GM19463 (cell line): ENCODE measurements at regions not wholly inside any gene's neighbourhood (a gene's known extent, or its start where the extent isn't known, plus 50 kb on each side); places are given as distances from the start of the nearest gene placed in this dataset.

Experiments
- ATAC-seq: cut with Tn5 transposase; IDR thresholded peaks from one replicate; pipeline ENCODE4 v1.9.1; 2021; ENCODE audit warnings: mild to moderate bottlenecking, moderate library complexity; ENCODE audit not compliant: unreplicated experiment

DNA sequence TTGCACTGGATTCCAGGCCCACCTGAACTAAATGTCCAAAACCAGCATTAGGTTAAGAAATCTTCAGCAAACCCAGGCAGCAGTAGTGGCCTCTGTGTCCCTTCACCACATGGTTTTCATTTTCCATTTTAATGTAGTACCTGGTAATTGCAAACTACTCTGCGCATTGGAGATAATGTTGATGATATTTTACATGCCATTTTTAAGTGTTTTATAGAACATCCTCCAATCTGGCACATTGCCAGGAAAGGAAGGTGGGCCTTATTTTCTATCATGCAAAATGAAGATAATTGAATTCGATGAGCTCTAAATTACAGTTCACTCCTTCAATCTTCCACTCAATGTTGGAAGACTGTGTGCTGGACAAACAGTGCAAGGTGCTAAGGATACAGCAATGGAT lies 89.5 kb downstream of the ZC3H11B start:
- ATAC-seq: no peak

- no peak for ATAC-seq
Observed at GRCh38 chr1:219521325-219521724, 91.6 kb downstream of the ZC3H11B start.

GRCh38 chr1:219520241-219520640 lies 92.7 kb downstream of the ZC3H11B start:
- ATAC-seq: no peak

- ATAC-seq: no peak
Observed at GRCh38 chr1:219518907-219519248, 94.0 kb downstream of the ZC3H11B start.

DNA sequence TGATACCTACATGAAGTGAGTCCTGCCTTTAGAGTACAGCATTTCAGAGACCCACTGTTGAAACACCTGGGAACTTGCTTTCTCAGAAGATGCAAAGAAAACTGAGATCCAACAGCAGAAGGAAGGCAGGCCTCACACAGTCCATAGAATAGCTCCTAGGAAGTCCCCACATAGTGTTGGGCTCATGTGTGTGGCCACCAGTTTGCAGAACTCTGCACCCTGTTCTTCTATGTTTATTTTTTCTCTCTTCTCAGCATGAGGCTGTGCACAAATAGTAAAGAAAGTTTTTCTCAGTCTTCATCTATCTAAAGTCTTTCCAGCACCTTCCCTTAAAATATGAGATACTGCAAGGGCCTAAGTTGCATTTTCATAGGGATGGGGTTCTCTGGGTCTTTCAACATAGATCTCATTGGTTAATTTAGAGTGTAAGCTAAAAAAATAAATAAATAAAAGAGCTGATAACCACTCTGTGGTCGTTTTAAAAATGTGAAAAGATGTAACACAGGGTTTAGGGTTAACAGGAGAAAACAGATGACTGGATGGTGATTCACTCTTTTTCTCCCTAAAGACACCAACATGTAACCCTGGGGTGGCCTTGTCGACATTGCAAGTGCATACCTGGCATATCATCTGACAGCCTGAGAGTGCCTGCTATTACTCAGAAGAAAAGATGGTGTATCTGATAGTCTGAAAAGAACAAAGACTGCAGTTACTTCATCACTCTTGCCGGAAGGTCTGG lies 94.6 kb downstream of the ZC3H11B start:
- no peak for ATAC-seq

- ATAC-seq: no peak
Observed at GRCh38 chr1:219517031-219517430, 95.9 kb downstream of the ZC3H11B start.

DNA sequence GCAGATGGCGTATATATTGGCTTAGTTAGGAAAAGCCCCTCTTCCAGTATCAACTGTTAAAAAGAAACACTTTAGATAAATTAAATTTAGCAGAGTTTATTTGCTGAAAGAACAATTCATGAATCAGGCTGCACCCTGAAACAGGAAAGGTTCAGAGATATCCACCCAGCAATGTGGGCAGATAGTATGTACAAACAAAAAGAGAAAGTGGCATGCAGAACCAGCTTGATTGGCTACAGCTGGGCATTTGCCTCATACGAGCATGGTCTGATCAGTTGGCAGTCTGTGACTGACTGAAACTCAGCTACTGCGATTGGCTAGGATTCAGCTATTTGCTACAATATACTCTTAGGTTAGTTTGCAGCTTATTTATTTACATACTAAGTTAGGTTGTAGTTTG lies 98.2 kb downstream of the ZC3H11B start:
- ATAC-seq: no peak

GRCh38 chr1:219507437-219507836 lies 105.5 kb downstream of the ZC3H11B start:
- ATAC-seq: no peak

GRCh38 chr1:219506936-219507335 lies 106.0 kb downstream of the ZC3H11B start:
- no peak for ATAC-seq

GRCh38 chr1:219506473-219506899 lies 106.4 kb downstream of the ZC3H11B start:
- ATAC-seq: no peak

- no peak for ATAC-seq
Observed at GRCh38 chr1:219505886-219506285, 107.0 kb downstream of the ZC3H11B start.

DNA sequence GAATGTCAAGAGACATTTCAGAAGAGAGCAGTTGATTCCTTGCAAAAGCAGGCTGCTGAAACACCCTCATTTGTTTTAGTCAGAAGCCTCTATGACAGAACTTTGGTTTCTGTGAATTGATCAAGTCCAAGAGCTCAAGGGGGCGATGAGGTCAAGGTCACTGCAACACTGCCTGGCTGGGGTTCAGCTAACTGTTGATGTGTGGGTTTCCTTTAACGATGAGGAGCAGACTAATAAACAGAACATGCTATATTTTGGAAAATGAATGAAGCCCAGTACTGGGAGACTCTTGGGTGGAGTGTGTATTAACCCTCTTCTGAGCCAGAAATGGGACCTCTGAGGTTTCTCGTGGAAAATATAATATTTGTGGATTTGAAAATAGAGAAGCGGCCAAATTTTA lies 109.3 kb downstream of the ZC3H11B start:
- no peak for ATAC-seq

- ATAC-seq: no peak
Observed at GRCh38 chr1:219500327-219500897, 112.5 kb downstream of the ZC3H11B start.

DNA sequence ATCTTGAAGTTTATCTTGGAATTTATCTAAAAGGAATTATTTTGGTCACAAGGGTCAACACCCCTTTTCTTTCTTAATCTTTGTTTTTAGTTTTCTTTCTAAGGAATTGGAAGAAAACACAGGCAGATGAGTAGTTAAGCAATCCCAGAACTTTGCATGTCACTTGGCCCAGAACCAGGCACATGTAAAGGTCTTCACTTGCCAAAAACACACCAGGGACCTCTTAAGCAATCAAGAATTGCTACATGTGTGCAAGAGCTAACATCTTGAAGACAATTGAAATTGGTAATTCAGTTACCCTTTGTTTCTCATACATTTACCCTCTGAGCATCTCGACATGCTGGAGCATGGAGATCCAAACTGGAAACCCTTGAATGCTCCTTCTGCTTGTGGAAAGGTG lies 114.2 kb downstream of the ZC3H11B start:
- ATAC-seq: no peak

GRCh38 chr1:219495737-219496408 lies 117.0 kb downstream of the ZC3H11B start:
- ATAC-seq: no peak

DNA sequence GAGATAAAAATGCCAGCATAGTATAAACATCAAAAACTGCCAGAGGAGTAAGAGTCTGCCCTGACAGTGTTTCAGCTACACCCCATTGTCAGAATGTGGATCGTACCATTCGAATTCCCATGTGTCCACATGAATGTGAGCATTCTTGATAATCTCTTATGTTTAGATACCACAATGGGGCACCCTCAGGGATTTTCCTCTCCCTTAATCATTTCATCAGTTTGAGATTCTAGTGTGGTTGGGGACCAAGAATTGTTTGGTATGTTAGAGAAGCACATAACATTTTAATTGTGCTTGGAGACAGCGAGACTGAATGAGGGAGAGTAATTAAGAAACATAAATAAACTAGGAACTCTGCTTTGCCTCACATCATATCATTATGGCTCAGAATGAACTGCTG lies 120.2 kb downstream of the ZC3H11B start:
- ATAC-seq: no peak

DNA sequence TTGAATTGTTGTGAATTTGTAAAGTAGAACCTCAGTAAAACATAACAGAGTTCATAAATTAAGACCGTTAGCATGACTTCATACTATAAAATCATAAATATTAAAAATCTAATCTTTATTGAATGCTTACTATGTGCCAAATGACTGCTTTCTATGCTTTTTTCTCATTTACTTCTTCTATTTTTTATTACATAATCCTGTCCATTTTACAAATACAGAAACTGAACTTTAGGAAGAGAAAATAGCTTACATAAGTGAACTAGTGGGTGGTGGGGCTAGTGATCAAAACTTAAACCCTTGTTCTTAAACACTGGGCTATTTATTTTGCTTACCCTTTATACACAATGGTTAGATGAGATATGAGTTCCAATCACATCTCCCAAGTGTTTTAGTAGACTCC lies 122.3 kb downstream of the ZC3H11B start:
- ATAC-seq: no peak

GRCh38 chr1:219489636-219490035 lies 123.3 kb downstream of the ZC3H11B start:
- ATAC-seq: no peak

GRCh38 chr1:219488275-219488674 lies 124.6 kb downstream of the ZC3H11B start:
- ATAC-seq: no peak

GRCh38 chr1:219483530-219483929 lies 129.4 kb downstream of the ZC3H11B start:
- no peak for ATAC-seq

DNA sequence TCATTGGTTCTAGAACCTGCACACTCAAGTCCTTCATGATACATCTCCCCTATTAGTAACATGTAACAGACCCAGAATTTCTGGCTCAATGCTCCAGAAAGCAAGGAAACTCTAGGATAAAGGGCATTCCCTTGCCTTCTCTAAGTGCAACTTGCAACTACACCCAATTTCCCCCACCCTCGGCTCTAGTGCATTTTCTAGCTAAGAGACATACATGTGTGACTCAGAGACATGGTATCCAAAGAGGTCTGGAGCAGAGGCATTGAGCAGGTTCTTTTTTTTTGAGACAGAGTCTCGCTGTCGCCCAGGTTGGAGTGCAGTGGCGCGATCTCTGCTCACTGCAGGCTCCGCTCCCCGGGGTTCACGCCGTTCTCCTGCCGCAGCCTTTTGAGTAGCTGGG lies 132.9 kb downstream of the ZC3H11B start:
- no peak for ATAC-seq

- ATAC-seq: no peak
Observed at GRCh38 chr1:219478811-219479210, 134.1 kb downstream of the ZC3H11B start.
